Inflammatory macrophage treated with lipopolysaccharide for 1 hour (primary cell): ENCODE measurements at regions not wholly inside any gene's neighbourhood (a gene's known extent, or its start where the extent isn't known, plus 50 kb on each side); places are given as distances from the start of the nearest gene placed in this dataset.

Experiments used
- DNase-seq, 2 donors: peaks; one replicate each; pipeline ENCODE4 v3.0.0-alpha.2; 2020 to 2022

GRCh38 chr18:60982928-60983327 lies 350.3 kb upstream of the CDH20 start:
- no peak for DNase-seq

GRCh38 chr18:60984510-60984909 lies 348.7 kb upstream of the CDH20 start:
- no peak for DNase-seq

- DNase-seq: no peak
These were observed 345.3 kb upstream of the CDH20 start for GRCh38 chr18:60987963-60988362.

GRCh38 chr18:60996326-60996725 lies 336.9 kb upstream of the CDH20 start:
- no peak for DNase-seq

GRCh38 chr18:60996822-60997221 lies 336.4 kb upstream of the CDH20 start:
- DNase-seq: no peak

- DNase-seq: no peak
These were observed 332.1 kb upstream of the CDH20 start for GRCh38 chr18:61001138-61001537.

- DNase-seq: no peak
These were observed 326.5 kb upstream of the CDH20 start for GRCh38 chr18:61006687-61007224.

GRCh38 chr18:61019338-61020301 lies 313.6 kb upstream of the CDH20 start:
- DNase-seq: no peak

GRCh38 chr18:61025596-61025995 lies 307.6 kb upstream of the CDH20 start:
- DNase-seq: no peak

- DNase-seq: no peak
These were observed 301.6 kb upstream of the CDH20 start for GRCh38 chr18:61031626-61032025.

- DNase-seq: no peak
These were observed 298.6 kb upstream of the CDH20 start for GRCh38 chr18:61034580-61034979.

- no peak for DNase-seq
These were observed 294.0 kb upstream of the CDH20 start for GRCh38 chr18:61039251-61039650.

GRCh38 chr18:61047794-61048193 lies 285.4 kb upstream of the CDH20 start:
- no peak for DNase-seq

GRCh38 chr18:61057443-61057842 lies 275.8 kb upstream of the CDH20 start:
- no peak for DNase-seq

GRCh38 chr18:61062258-61062657 lies 271.0 kb upstream of the CDH20 start:
- DNase-seq: no peak

- DNase-seq: no peak
These were observed 268.3 kb upstream of the CDH20 start for GRCh38 chr18:61064911-61065310.

GRCh38 chr18:61076986-61077385 lies 256.2 kb upstream of the CDH20 start:
- DNase-seq: no peak

- DNase-seq: peak in 1 of 2 donors; percentile 1
These were observed 253.5 kb upstream of the CDH20 start for GRCh38 chr18:61079714-61080113.

GRCh38 chr18:61080954-61081528 lies 252.2 kb upstream of the CDH20 start:
- DNase-seq: no peak

GRCh38 chr18:61082976-61083630 lies 250.1 kb upstream of the CDH20 start:
- DNase-seq: no peak

GRCh38 chr18:61085036-61085435 lies 248.2 kb upstream of the CDH20 start:
- DNase-seq: no peak

GRCh38 chr18:61085761-61086160 lies 247.5 kb upstream of the CDH20 start:
- DNase-seq: no peak

GRCh38 chr18:61086657-61087056 lies 246.6 kb upstream of the CDH20 start:
- DNase-seq: no peak

- no peak for DNase-seq
These were observed 241.9 kb upstream of the CDH20 start for GRCh38 chr18:61091379-61091778.
